Chondrocyte (in vitro differentiated cells): ENCODE measurements at regions not wholly inside any gene's neighbourhood (a gene's known extent, or its start where the extent isn't known, plus 50 kb on each side); places are given as distances from the start of the nearest gene placed in this dataset.

Experiments used
- DNase-seq: peaks from one replicate; pipeline ENCODE4 v3.0.0; 2021; ENCODE audit warnings: mixed read lengths, low spot score
- H3K27ac Mint-ChIP-seq: one replicate; pipeline ENCODE4 v1.8.0; 2021; ENCODE audit warnings: mild to moderate bottlenecking, moderate library complexity, mixed read lengths; ENCODE audit not compliant: unreplicated experiment
- H3K27me3 Mint-ChIP-seq: 2 replicates; pipeline ENCODE4 v1.8.0; 2021; ENCODE audit warnings: low read depth, mixed read lengths
- H3K36me3 Mint-ChIP-seq: 2 replicates; pipeline ENCODE4 v1.8.0; 2021; ENCODE audit warnings: low read depth, mixed read lengths
- H3K4me1 Mint-ChIP-seq: 2 replicates; pipeline ENCODE4 v1.8.0; 2021; ENCODE audit warnings: low read depth, mild to moderate bottlenecking, mixed read lengths
- H3K4me3 Mint-ChIP-seq: one replicate; pipeline ENCODE4 v1.8.0; 2021; ENCODE audit warnings: mild to moderate bottlenecking, moderate library complexity, mixed read lengths; ENCODE audit not compliant: unreplicated experiment
- H3K9me3 Mint-ChIP-seq: 2 replicates; pipeline ENCODE4 v1.8.0; 2021; ENCODE audit warnings: low read depth, mixed read lengths
- TF ChIP-seq, protein P1 (sequence below): fragments of 200-600 bp; sonication (generic); IDR thresholded peaks from 2 replicates; pipeline ENCODE4 v1.5.0; 2021; ENCODE audit warnings: antibody characterized with exemption, mild to moderate bottlenecking, moderate library complexity

DNA sequence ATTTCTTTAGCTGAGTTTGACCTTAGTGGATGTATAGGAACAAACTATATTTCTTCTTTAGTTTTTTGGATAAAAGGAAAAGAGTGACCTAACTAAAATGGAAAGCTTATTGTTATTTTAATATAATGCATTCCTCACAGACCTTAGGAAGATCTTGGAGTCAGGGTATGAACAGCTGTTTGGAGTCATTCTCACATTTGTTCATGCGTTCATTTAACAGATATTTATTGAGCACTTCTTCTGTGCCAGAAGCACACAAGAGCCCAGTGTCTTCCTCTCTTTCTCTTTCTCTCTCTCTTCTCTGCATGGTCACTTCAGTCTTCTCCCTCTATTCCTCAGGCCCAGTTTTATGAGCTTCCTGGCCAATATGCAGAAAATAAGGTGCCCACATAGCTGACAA, 744.0 kb upstream of the MAP3K7 start:
- Mint-ChIP-seq H3K27ac (no peak overlapping the region), H3K9me3 (peaks cover 3% of the 10 kb centered on the region), H3K4me3 (no peak overlapping the region), H3K4me1 (peaks cover 6% of the 10 kb centered on the region), H3K27me3 (no peaks in the 10 kb centered on the region), H3K36me3 (peaks cover 1% of the 10 kb centered on the region)
- DNase-seq = no peak
- TF ChIP-seq, protein P1, sequence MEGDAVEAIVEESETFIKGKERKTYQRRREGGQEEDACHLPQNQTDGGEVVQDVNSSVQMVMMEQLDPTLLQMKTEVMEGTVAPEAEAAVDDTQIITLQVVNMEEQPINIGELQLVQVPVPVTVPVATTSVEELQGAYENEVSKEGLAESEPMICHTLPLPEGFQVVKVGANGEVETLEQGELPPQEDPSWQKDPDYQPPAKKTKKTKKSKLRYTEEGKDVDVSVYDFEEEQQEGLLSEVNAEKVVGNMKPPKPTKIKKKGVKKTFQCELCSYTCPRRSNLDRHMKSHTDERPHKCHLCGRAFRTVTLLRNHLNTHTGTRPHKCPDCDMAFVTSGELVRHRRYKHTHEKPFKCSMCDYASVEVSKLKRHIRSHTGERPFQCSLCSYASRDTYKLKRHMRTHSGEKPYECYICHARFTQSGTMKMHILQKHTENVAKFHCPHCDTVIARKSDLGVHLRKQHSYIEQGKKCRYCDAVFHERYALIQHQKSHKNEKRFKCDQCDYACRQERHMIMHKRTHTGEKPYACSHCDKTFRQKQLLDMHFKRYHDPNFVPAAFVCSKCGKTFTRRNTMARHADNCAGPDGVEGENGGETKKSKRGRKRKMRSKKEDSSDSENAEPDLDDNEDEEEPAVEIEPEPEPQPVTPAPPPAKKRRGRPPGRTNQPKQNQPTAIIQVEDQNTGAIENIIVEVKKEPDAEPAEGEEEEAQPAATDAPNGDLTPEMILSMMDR = no peak

DNA sequence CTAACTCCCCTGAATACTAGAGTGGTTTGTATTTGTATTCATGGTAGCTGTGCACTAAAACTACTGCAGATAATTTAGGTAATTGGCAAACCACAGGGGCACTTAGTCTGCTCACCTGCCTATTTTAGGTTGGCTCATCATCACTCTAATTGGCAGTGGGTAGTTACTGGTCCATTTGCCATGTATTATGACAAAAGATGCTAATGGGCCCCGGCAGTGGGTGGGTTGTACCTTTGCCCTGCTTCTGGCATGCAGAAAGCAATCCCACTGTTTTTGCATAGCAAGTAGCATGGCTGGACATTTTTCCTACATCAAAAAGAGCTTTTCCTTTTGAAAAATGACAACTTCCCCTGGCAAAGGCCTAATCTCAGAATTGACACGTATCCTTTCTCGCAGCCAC, 741.4 kb upstream of the MAP3K7 start:
- TF ChIP-seq, protein P1 = no peak
- Mint-ChIP-seq H3K27ac (no peak overlapping the region), H3K4me1 (peaks cover 10% of the 10 kb centered on the region), H3K36me3 (no peaks in the 10 kb centered on the region), H3K4me3 (no peak overlapping the region), H3K9me3 (no peaks in the 10 kb centered on the region), H3K27me3 (no peaks in the 10 kb centered on the region)
- no peak for DNase-seq

DNA sequence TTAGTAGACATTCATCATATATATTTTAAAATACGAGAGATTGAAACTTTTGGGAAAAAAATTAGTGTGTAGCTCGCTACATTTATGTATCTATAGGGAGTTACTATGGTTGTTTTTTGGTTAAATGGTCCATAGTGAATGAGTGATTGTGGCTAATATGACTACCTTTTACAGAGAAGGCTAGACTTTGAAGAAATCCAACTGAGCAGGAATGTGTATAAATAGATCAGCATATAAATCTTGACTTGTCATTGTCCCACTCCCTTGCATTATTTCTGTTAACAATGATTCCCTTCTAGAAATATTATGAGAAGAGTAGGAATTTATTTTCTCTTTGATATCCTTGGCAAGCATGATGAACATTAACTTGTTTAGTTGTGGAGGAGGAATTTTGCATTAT, 737.8 kb upstream of the MAP3K7 start:
- no peaks in the 10 kb centered on the region for H3K36me3 Mint-ChIP-seq
- no peak for DNase-seq
- H3K27me3 Mint-ChIP-seq = no peaks in the 10 kb centered on the region
- peaks cover 4% of the 10 kb centered on the region for H3K4me1 Mint-ChIP-seq
- no peak overlapping the region for H3K4me3 Mint-ChIP-seq
- H3K9me3 Mint-ChIP-seq = no peaks in the 10 kb centered on the region
- no peak overlapping the region for H3K27ac Mint-ChIP-seq
- TF ChIP-seq, protein P1 = no peak

DNA sequence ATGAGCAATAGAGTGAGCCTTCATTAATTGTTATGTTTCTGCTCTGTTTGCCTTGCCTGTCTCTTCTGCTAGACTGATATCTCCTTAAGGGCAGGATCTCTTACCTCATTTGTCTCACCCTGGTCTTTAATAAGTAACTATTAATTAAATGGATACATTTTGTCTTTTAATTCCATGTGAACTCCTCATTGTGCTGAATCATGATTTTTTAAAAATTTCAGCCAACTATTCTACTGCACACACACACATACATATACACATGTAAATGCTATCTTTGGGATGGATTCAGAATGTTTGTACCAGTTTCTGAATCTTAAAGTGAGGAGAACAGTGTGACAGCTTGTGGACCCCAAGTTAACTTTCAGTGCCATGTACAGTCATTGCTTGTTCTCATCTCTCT, 731.1 kb upstream of the MAP3K7 start:
- no peak for DNase-seq
- no peaks in the 10 kb centered on the region for H3K36me3 Mint-ChIP-seq
- no peaks in the 10 kb centered on the region for H3K27me3 Mint-ChIP-seq
- TF ChIP-seq, protein P1 = no peak
- H3K4me3 Mint-ChIP-seq = no peak overlapping the region
- H3K9me3 Mint-ChIP-seq = peaks cover 3% of the 10 kb centered on the region
- H3K27ac Mint-ChIP-seq = no peak overlapping the region
- H3K4me1 Mint-ChIP-seq = peaks cover 16% of the 10 kb centered on the region

DNA sequence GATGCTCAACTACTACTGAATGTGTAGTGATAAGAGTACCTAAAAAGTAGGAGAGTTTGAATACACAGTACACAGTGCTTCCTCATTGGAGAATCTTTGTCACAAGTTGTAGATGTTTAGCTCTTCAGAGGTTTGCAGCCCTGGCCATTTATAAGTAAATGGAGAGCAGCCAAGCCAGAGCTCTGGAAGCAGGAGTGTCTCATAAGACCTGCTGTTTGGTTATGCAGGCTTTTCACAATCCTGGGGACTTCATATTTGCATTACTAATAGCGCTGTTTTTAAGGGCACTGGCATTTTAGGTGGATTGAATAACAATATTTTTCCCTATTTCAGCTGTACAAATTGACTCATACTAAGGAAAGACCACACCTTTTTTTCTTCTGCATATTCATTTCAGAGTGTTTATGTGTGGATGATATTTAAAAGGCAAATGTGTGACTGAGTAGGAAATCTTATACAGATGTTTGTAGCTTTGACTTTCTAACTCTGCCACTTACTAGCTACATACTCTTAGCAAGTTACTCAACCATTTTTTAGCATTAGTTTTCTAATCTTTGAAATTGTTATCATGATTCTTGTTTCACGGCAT, 730.5 kb upstream of the MAP3K7 start:
- DNase-seq = no peak
- H3K9me3 Mint-ChIP-seq = peaks cover 3% of the 10 kb centered on the region
- H3K4me3 Mint-ChIP-seq = no peak overlapping the region
- H3K27ac Mint-ChIP-seq = no peak overlapping the region
- peaks cover 16% of the 10 kb centered on the region for H3K4me1 Mint-ChIP-seq
- TF ChIP-seq, protein P1 = no peak
- H3K36me3 Mint-ChIP-seq = no peaks in the 10 kb centered on the region
- H3K27me3 Mint-ChIP-seq = no peaks in the 10 kb centered on the region
